IMR-90 (cell line): ENCODE measurements at regions not wholly inside any gene's neighbourhood (a gene's known extent, or its start where the extent isn't known, plus 50 kb on each side); places are given as distances from the start of the nearest gene placed in this dataset.
"Not testable (repeated sequence)": the region's sequence is repeated elsewhere in the genome, so short reads cannot be mapped to it uniquely, and the experiment has no call there.

Experiments used
- ATAC-seq: fragments of 200-7000 bp; cut with Tn5 transposase; 2 replicates; pipeline ENCODE4 v1.9.1; 2020; ENCODE audit warnings: low read depth, mild to moderate bottlenecking, moderate library complexity
- BruUV-seq: library from RNA; stranded (reverse); fragments of 400-500 nt; replicated peaks from 2 replicates; lab custom pipeline; 2021; lab: Mats Ljungman, UMichigan
- CTCF ChIA-PET: fragments of 300-600 bp; formaldehyde crosslinking; extraction: SDS; loops from one replicate; lab custom pipeline; 2021; ENCODE audit warnings: antibody characterized with exemption; lab: Yijun Ruan, JAX
- POLR2A ChIA-PET: fragments of 300-600 bp; sonication (Branson Sonifier 250); formaldehyde crosslinking; loops from one replicate; lab custom pipeline; 2022; ENCODE audit warnings: antibody characterized with exemption; ENCODE audit not compliant: unreplicated experiment; lab: Charles Lee
- DNase-seq: peaks from one replicate; pipeline ENCODE4 v3.0.0; 2013
- H2AFZ ChIP-seq: replicated peaks from 2 replicates; pipeline ENCODE3; 2013; ENCODE audit warnings: low read length, mild to moderate bottlenecking; ENCODE audit not compliant: poor library complexity
- H2AK5ac ChIP-seq: 2 replicates; pipeline ENCODE4 v1.6.1; 2013; ENCODE audit warnings: low read depth, low read length, inconsistent platforms
- H2AK9ac ChIP-seq: replicated peaks from 2 replicates; pipeline ENCODE3; 2013; ENCODE audit warnings: mild to moderate bottlenecking, low read depth, low read length, moderate library complexity; ENCODE audit not compliant: poor library complexity
- H2BK120ac ChIP-seq: 2 replicates; pipeline ENCODE4 v1.6.1; 2013; ENCODE audit warnings: low read depth, low read length, inconsistent platforms
- H2BK15ac ChIP-seq: 3 replicates; pipeline ENCODE4 v1.6.1; 2013; ENCODE audit warnings: low read depth, low read length, inconsistent platforms
- H2BK20ac ChIP-seq: 2 replicates; pipeline ENCODE4 v1.6.1; 2013; ENCODE audit warnings: low read depth, mild to moderate bottlenecking, inconsistent platforms, low read length, moderate library complexity
- H2BK5ac ChIP-seq: 2 replicates; pipeline ENCODE4 v1.6.1; 2013; ENCODE audit warnings: mild to moderate bottlenecking, low read depth, low read length, inconsistent platforms; ENCODE audit not compliant: poor library complexity, severe bottlenecking
- H3K14ac ChIP-seq: replicated peaks from 2 replicates; pipeline ENCODE4 v1.6.1; 2013; ENCODE audit warnings: low read depth, low read length, inconsistent platforms
- H3K18ac ChIP-seq: 2 replicates; pipeline ENCODE4 v1.6.1; 2013; ENCODE audit warnings: low read depth, low read length, control low read depth
- H3K23ac ChIP-seq: 2 replicates; pipeline ENCODE4 v1.6.1; 2013; ENCODE audit warnings: low read depth, low read length, inconsistent platforms
- H3K27ac ChIP-seq: 2 replicates; pipeline ENCODE4 v1.5.1; 2013; ENCODE audit warnings: mild to moderate bottlenecking, control low read depth, low read length; ENCODE audit not compliant: insufficient read depth
- H3K27me3 ChIP-seq: 2 replicates; pipeline ENCODE4 v1.6.1; 2013; ENCODE audit warnings: low read length; ENCODE audit not compliant: control insufficient read depth, insufficient read depth
- H3K36me3 ChIP-seq: 2 replicates; pipeline ENCODE4 v1.6.1; 2013; ENCODE audit warnings: low read length, mixed read lengths; ENCODE audit not compliant: control insufficient read depth, insufficient read depth
- H3K4ac ChIP-seq: 2 replicates; pipeline ENCODE4 v1.6.1; 2013; ENCODE audit warnings: low read depth, low read length, inconsistent platforms
- H3K4me1 ChIP-seq: 2 replicates; pipeline ENCODE4 v1.6.1; 2013; ENCODE audit warnings: low read length, mixed read lengths; ENCODE audit not compliant: control insufficient read depth, insufficient read depth
- H3K4me2 ChIP-seq: 2 replicates; pipeline ENCODE4 v1.6.1; 2013; ENCODE audit warnings: low read depth, mild to moderate bottlenecking, control low read depth, low read length, moderate library complexity
- H3K4me3 ChIP-seq: 2 replicates; pipeline ENCODE4 v1.5.1; 2013; ENCODE audit warnings: low read depth, mild to moderate bottlenecking, control low read depth, low read length, moderate library complexity; ENCODE audit not compliant: insufficient read depth
- H3K56ac ChIP-seq: 2 replicates; pipeline ENCODE4 v1.6.1; 2013; ENCODE audit warnings: low read length, inconsistent platforms; ENCODE audit not compliant: insufficient read depth; ENCODE audit errors: extremely low read depth
- H3K79me1 ChIP-seq, 2 experiments: 2 replicates each; pipeline ENCODE4 v1.6.1; 2013; ENCODE audit warnings: low read length in 2 of 2, inconsistent platforms in 1 of 2, low read depth in 1 of 2
- H3K9ac ChIP-seq: 2 replicates; pipeline ENCODE4 v1.6.1; 2013; ENCODE audit warnings: low read depth, low read length, control low read depth
- H3K9me1 ChIP-seq: 2 replicates; pipeline ENCODE4 v1.6.1; 2013; ENCODE audit warnings: low read length, inconsistent platforms; ENCODE audit not compliant: insufficient read depth
- H3K9me3 ChIP-seq: 2 replicates; pipeline ENCODE4 v1.6.1; 2013; ENCODE audit warnings: low read length; ENCODE audit not compliant: control insufficient read depth, insufficient read depth
- H4K20me1 ChIP-seq: 2 replicates; pipeline ENCODE4 v1.6.1; 2013; ENCODE audit warnings: low read length, inconsistent platforms; ENCODE audit not compliant: insufficient read depth
- H4K5ac ChIP-seq: 2 replicates; pipeline ENCODE4 v1.6.1; 2013; ENCODE audit warnings: mild to moderate bottlenecking, low read depth, low read length, control low read depth
- H4K8ac ChIP-seq, 2 experiments: 2 replicates each; pipeline ENCODE4 v1.6.1; 2013; ENCODE audit warnings: low read depth in 2 of 2, low read length in 2 of 2, control low read depth in 1 of 2, inconsistent platforms in 1 of 2
- H4K91ac ChIP-seq: 2 replicates; pipeline ENCODE4 v1.6.1; 2013; ENCODE audit warnings: low read depth, low read length, inconsistent platforms; ENCODE audit not compliant: insufficient read depth
- WGBS, 2 experiments: methylation state at CpG; one replicate each; pipeline versions ENCODE4 v1.1.5 to v1.1.7; 2013; ENCODE audit warnings: missing lambda C conversion rate in 2 of 2; ENCODE audit not compliant: insufficient read length in 1 of 2; ENCODE audit errors: extremely low coverage in 2 of 2; 5-methylcytosine and 5-hydroxymethylcytosine counted together
- dilution Hi-C: fragments of 300-500 bp; cut with HindIII; formaldehyde crosslinking; loops from one replicate; pipeline ENCODE4 v1.14.3; 2018; ENCODE audit warnings: low sequenced_read_pairs; ENCODE audit not compliant: unreplicated experiment
- in situ Hi-C: fragments of 300-500 bp; cut with MboI; formaldehyde crosslinking; loops from 3 replicates; pipeline ENCODE4 v1.14.3; 2019; ENCODE audit warnings: low sequenced_read_pairs, inconsistent platforms, mixed read lengths
- intact Hi-C: fragments of 100-400 bp; cut with micrococcal nuclease; formaldehyde crosslinking; loops from 2 replicates; pipeline ENCODE4 v1.10.0; 2022

DNA sequence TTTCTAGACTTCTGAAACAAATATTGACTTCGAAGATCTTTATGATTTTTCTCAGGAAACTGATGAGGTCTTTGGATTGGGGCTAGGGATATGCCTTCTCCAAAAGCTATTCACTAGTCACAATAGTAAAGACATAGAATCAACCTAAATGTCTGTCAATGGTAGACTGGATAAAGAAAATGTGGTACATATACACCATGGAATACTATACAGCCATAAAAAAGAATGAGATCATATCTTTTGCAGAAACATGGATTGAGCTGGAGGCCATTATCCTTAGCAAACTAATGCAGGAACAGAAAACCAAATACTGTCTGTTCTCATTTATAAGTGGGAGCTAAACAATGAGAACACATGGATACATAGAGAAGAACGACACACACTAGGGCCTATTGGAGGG lies 308.5 kb upstream of the HNRNPA3 start:
- in situ Hi-C loops, H3K14ac ChIP-seq, H4K91ac ChIP-seq, H2BK120ac ChIP-seq, dilution Hi-C loops, BruUV-seq, H3K4me2 ChIP-seq, H3K9me1 ChIP-seq, H4K8ac ChIP-seq, H3K18ac ChIP-seq, DNase-seq, H3K27ac ChIP-seq, H3K4me1 ChIP-seq, H2BK20ac ChIP-seq, H2AK9ac ChIP-seq, H3K23ac ChIP-seq, H4K5ac ChIP-seq, H2BK5ac ChIP-seq, POLR2A ChIA-PET, H3K4me3 ChIP-seq, H2AK5ac ChIP-seq, H3K9ac ChIP-seq, H2BK15ac ChIP-seq, ATAC-seq, H4K20me1 ChIP-seq, H3K4ac ChIP-seq, intact Hi-C loops, H3K79me1 ChIP-seq, H3K9me3 ChIP-seq, H3K27me3 ChIP-seq, H2AFZ ChIP-seq, H3K56ac ChIP-seq, H3K36me3 ChIP-seq: not testable (repeated sequence)
- no CpG with 5 or more reads among the region's 2 CpGs for WGBS, 2 experiments
- CTCF ChIA-PET = interaction anchor here (0.6 kb wide), 1 partner anchor 290 kb away, joined by 3 read pairs; no protein-coding TSS in a partner anchor
